H1 (cell line): ENCODE measurements at regions not wholly inside any gene's neighbourhood (a gene's known extent, or its start where the extent isn't known, plus 50 kb on each side); places are given as distances from the start of the nearest gene placed in this dataset.

Source experiments
- CTCF ChIA-PET: fragments of 300-600 bp; sonication (Branson Sonifier 250); formaldehyde crosslinking; loops from one replicate; lab custom pipeline; 2021; ENCODE audit not compliant: partially characterized antibody; lab: Charles Lee
- POLR2A ChIA-PET: fragments of 300-600 bp; sonication (Branson Sonifier 250); formaldehyde crosslinking; loops from one replicate; lab custom pipeline; 2021; ENCODE audit warnings: inconsistent platforms; ENCODE audit not compliant: partially characterized antibody; lab: Charles Lee
- DNase-seq, 2 experiments: peaks; one replicate each; pipeline versions ENCODE4 v3.0.0 to v3.0.0-alpha.2; 2010 to 2022; ENCODE audit warnings: low spot score in 2 of 2, low read depth in 1 of 2, mixed read lengths in 1 of 2
- FAIRE-seq: peaks from 2 replicates; lab custom pipeline; 2011; peaks lifted over from hg19 to GRCh38; lab: Jason Lieb, UNC
- H2AFZ ChIP-seq: 2 replicates; pipeline ENCODE4 v1.8.1; 2012; ENCODE audit warnings: low read length, inconsistent platforms
- H2AK5ac ChIP-seq: 2 replicates; pipeline ENCODE4 v1.6.1; 2013; ENCODE audit warnings: low read depth, low read length
- H2BK120ac ChIP-seq: replicated peaks from 2 replicates; pipeline ENCODE3; 2013; ENCODE audit warnings: low read depth, low read length, inconsistent platforms
- H2BK12ac ChIP-seq: 2 replicates; pipeline ENCODE4 v1.6.1; 2013; ENCODE audit warnings: low read depth, low read length
- H2BK15ac ChIP-seq: 2 replicates; pipeline ENCODE4 v1.6.1; 2013; ENCODE audit warnings: low read length
- H2BK20ac ChIP-seq: 2 replicates; pipeline ENCODE4 v1.6.1; 2013; ENCODE audit warnings: low read length
- H2BK5ac ChIP-seq: 2 replicates; pipeline ENCODE4 v1.6.1; 2013; ENCODE audit warnings: low read depth, low read length
- H3K14ac ChIP-seq: 2 replicates; pipeline ENCODE4 v1.6.1; 2013; ENCODE audit warnings: inconsistent platforms; ENCODE audit not compliant: insufficient read length
- H3K18ac ChIP-seq: 2 replicates; pipeline ENCODE4 v1.6.1; 2013; ENCODE audit warnings: low read length; ENCODE audit errors: extremely low read depth
- H3K23ac ChIP-seq: 2 replicates; pipeline ENCODE4 v1.6.1; 2013; ENCODE audit warnings: inconsistent platforms; ENCODE audit not compliant: insufficient read length
- H3K23me2 ChIP-seq: 2 replicates; pipeline ENCODE4 v1.6.1; 2013; ENCODE audit warnings: low read depth, low read length
- H3K27ac ChIP-seq: 2 replicates; pipeline ENCODE4 v1.6.1; 2011; ENCODE audit warnings: low read depth, low read length, inconsistent platforms
- H3K27me3 ChIP-seq, 4 experiments: replicated peaks in 1 of 4; 1 replicate in 1 of 4; 2 replicates in 3 of 4; pipeline versions ENCODE4 v1.6.1 to v1.8.1; 2011 to 2013; ENCODE audit warnings: low read length in 3 of 4, mild to moderate bottlenecking in 3 of 4, inconsistent platforms in 2 of 4, mixed read lengths in 2 of 4, moderate library complexity in 1 of 4; ENCODE audit not compliant: control insufficient read depth in 3 of 4, insufficient read depth in 3 of 4; ENCODE audit errors: extremely low read depth in 1 of 4
- H3K36me3 ChIP-seq, 4 experiments: 2 replicates each; pipeline versions ENCODE4 v1.6.1 to v1.8.1; 2011 to 2013; ENCODE audit warnings: mild to moderate bottlenecking in 4 of 4, low read length in 3 of 4, moderate library complexity in 2 of 4, control low read depth in 1 of 4, inconsistent platforms in 1 of 4; ENCODE audit not compliant: insufficient read depth in 4 of 4, control insufficient read depth in 2 of 4
- H3K4ac ChIP-seq: replicated peaks from 2 replicates; pipeline ENCODE3; 2013; ENCODE audit warnings: low read length, low read depth, mixed read lengths, inconsistent platforms; ENCODE audit not compliant: insufficient read length
- H3K4me1 ChIP-seq, 4 experiments: replicated peaks in 1 of 4; 1 replicate in 1 of 4; 2 replicates in 3 of 4; pipeline versions ENCODE4 v1.6.1 to v1.8.1; 2011 to 2013; ENCODE audit warnings: low read length in 3 of 4, inconsistent platforms in 2 of 4, mixed read lengths in 1 of 4; ENCODE audit not compliant: insufficient read depth in 4 of 4, control insufficient read depth in 3 of 4
- H3K4me2 ChIP-seq, 2 experiments: 2 replicates each; pipeline versions ENCODE4 v1.6.1 to v1.8.1; 2011 to 2013; ENCODE audit warnings: low read depth in 2 of 2, low read length in 2 of 2, control low read depth in 1 of 2, inconsistent platforms in 1 of 2, mild to moderate bottlenecking in 1 of 2; ENCODE audit not compliant: insufficient read depth in 1 of 2
- H3K4me3 ChIP-seq, 4 experiments: fragments of 200-600, 300-600 bp in 1 of 4; sonication (generic), shearing (Covaris generic), sonication (Bioruptor Twin) in 1 of 4; 2 replicates each; pipeline versions ENCODE4 v1.5.1 to v1.8.1; 2011 to 2016; ENCODE audit warnings: low read length in 4 of 4, low read depth in 3 of 4, control low read depth in 2 of 4, inconsistent platforms in 2 of 4, mild to moderate bottlenecking in 2 of 4, mixed read lengths in 1 of 4, moderate library complexity in 1 of 4; ENCODE audit not compliant: insufficient read depth in 2 of 4; ENCODE audit errors: extremely low read depth in 1 of 4
- H3K56ac ChIP-seq: replicated peaks from 2 replicates; pipeline ENCODE3; 2013; ENCODE audit warnings: low read depth, mild to moderate bottlenecking, mixed read lengths, low read length, inconsistent platforms; ENCODE audit not compliant: insufficient read length
- H3K79me1 ChIP-seq: 2 replicates; pipeline ENCODE4 v1.6.1; 2013; ENCODE audit warnings: low read depth, low read length, control low read depth
- H3K79me2 ChIP-seq, 2 experiments: 2 replicates each; pipeline versions ENCODE4 v1.6.1 to v1.8.1; 2012 to 2013; ENCODE audit warnings: low read length in 2 of 2, mild to moderate bottlenecking in 2 of 2, inconsistent platforms in 1 of 2; ENCODE audit not compliant: insufficient read depth in 2 of 2, control insufficient read depth in 1 of 2
- H3K9ac ChIP-seq, 4 experiments: replicated peaks in 1 of 4; 1 replicate in 1 of 4; 2 replicates in 3 of 4; pipeline versions ENCODE4 v1.6.1 to v1.8.1; 2011 to 2013; ENCODE audit warnings: low read depth in 3 of 4, low read length in 3 of 4, control low read depth in 2 of 4, mild to moderate bottlenecking in 2 of 4, moderate library complexity in 2 of 4, inconsistent platforms in 1 of 4; ENCODE audit errors: extremely low read depth in 1 of 4
- H3K9me3 ChIP-seq, 2 experiments: 2 replicates each; pipeline versions ENCODE4 v1.6.1 to v1.8.1; 2012 to 2013; ENCODE audit warnings: mild to moderate bottlenecking in 2 of 2, moderate library complexity in 2 of 2, control low read depth in 1 of 2, inconsistent platforms in 1 of 2, low read depth in 1 of 2, low read length in 1 of 2, mixed read lengths in 1 of 2; ENCODE audit not compliant: insufficient read depth in 2 of 2
- H4K20me1 ChIP-seq, 2 experiments: replicated peaks in 1 of 2; 2 replicates each; pipeline versions ENCODE3 to v1.8.1; 2011 to 2013; ENCODE audit warnings: inconsistent platforms in 2 of 2, low read length in 2 of 2, mild to moderate bottlenecking in 1 of 2; ENCODE audit not compliant: insufficient read depth in 2 of 2, control insufficient read depth in 1 of 2
- H4K5ac ChIP-seq: 2 replicates; pipeline ENCODE4 v1.6.1; 2013; ENCODE audit warnings: low read length, low read depth, mixed read lengths, inconsistent platforms; ENCODE audit not compliant: insufficient read length
- H4K8ac ChIP-seq: 2 replicates; pipeline ENCODE4 v1.8.0; 2013; ENCODE audit warnings: mild to moderate bottlenecking, moderate library complexity, low read length, inconsistent platforms; ENCODE audit not compliant: insufficient read depth; ENCODE audit errors: extremely low read depth
- H4K91ac ChIP-seq: replicated peaks from 2 replicates; pipeline ENCODE3; 2013; ENCODE audit warnings: low read length, mixed read lengths, inconsistent platforms; ENCODE audit not compliant: insufficient read length
- BACH1 ChIP-seq: IDR thresholded peaks from 2 replicates; pipeline ENCODE4 v1.6.1; 2012; ENCODE audit warnings: low read length, improper control_type of control experiment
- KDM4A ChIP-seq: IDR thresholded peaks from one replicate; pipeline ENCODE4 v1.7.1; 2012; ENCODE audit warnings: low read depth, mild to moderate bottlenecking, moderate library complexity, low read length, inconsistent platforms; ENCODE audit not compliant: severe bottlenecking
- MAFK ChIP-seq: IDR thresholded peaks from 2 replicates; pipeline ENCODE4 v1.6.1; 2012; ENCODE audit warnings: low read depth, mild to moderate bottlenecking, improper control_type of control experiment, low read length
- POU5F1 ChIP-seq: IDR thresholded peaks from 2 replicates; pipeline ENCODE4 v1.6.1; 2011; ENCODE audit warnings: low read depth, mild to moderate bottlenecking, low read length, moderate library complexity
- SAP30 ChIP-seq: fragments of 300-600 bp; sonication (generic); IDR thresholded peaks from 2 replicates; pipeline ENCODE4 v1.7.1; 2012; ENCODE audit warnings: low read length, moderate library complexity, mild to moderate bottlenecking, inconsistent platforms; ENCODE audit not compliant: insufficient read depth, insufficient replicate concordance
- SP4 ChIP-seq: IDR thresholded peaks from 2 replicates; pipeline ENCODE4 v1.6.1; 2012; ENCODE audit warnings: low read length, inconsistent platforms
- TEAD4 ChIP-seq: IDR thresholded peaks from 2 replicates; pipeline ENCODE4 v1.6.1; 2012; ENCODE audit warnings: low read depth, low read length, inconsistent platforms, mixed read lengths
- YY1 ChIP-seq: IDR thresholded peaks from 2 replicates; pipeline ENCODE4 v1.6.1; 2011; ENCODE audit warnings: low read depth, mild to moderate bottlenecking, low read length
- WGBS, 2 experiments: shearing (Covaris generic) in 1 of 2; methylation state at CpG; one replicate each; pipeline versions ENCODE4 v1.1.6 to v1.1.7; 2013 to 2015; ENCODE audit warnings: low lambda C conversion rate in 2 of 2, mixed read lengths in 2 of 2, inconsistent platforms in 1 of 2, low coverage in 1 of 2, missing lambda C conversion rate in 1 of 2; ENCODE audit not compliant: insufficient replicate concordance in 2 of 2, insufficient coverage in 1 of 2, insufficient read length in 1 of 2; ENCODE audit errors: extremely low coverage in 1 of 2, missing lambda C conversion rate in 1 of 2; 5-methylcytosine and 5-hydroxymethylcytosine counted together
- TF ChIP-seq, protein P1 (sequence below), 3 experiments: IDR thresholded peaks; 1 replicate in 2 of 3; 2 replicates in 1 of 3; pipeline versions ENCODE4 v1.5.1 to v1.6.1; 2011; ENCODE audit warnings: low read length in 3 of 3, mild to moderate bottlenecking in 3 of 3, inconsistent platforms in 2 of 3, low read depth in 1 of 3, moderate library complexity in 1 of 3; ENCODE audit not compliant: insufficient read depth in 1 of 3; ENCODE audit errors: control extremely low read depth in 1 of 3

GRCh38 chrX:46268412-46268811 is 276.8 kb downstream of the ZNF674 start:
- Histone ChIP-seq H4K5ac (no peak overlapping the region), H3K4me1 (no peaks in the 10 kb centered on the region), H2BK120ac (no peak overlapping the region), H3K9ac (no peak overlapping the region), H2BK15ac (no peak overlapping the region), H2BK5ac (no peak overlapping the region), H3K23ac (no peak overlapping the region), H3K23me2 (no peaks in the 10 kb centered on the region), H2BK12ac (no peak overlapping the region), H3K79me2 (no peaks in the 10 kb centered on the region), H2AK5ac (no peak overlapping the region), H2BK20ac (no peak overlapping the region), H4K8ac (no peak overlapping the region), H3K9me3 (no peaks in the 10 kb centered on the region), H3K79me1 (no peaks in the 10 kb centered on the region), H3K4me2 (no peak overlapping the region), H3K36me3 (no peaks in the 10 kb centered on the region), H4K20me1 (no peaks in the 10 kb centered on the region), H2AFZ (no peak overlapping the region), H3K27ac (no peak overlapping the region), H3K4me3 (no peak overlapping the region), H4K91ac (no peak overlapping the region), H3K18ac (no peak overlapping the region), H3K14ac (no peak overlapping the region), H3K56ac (no peak overlapping the region), H3K27me3 (no peaks in the 10 kb centered on the region), H3K4ac (no peak overlapping the region)
- FAIRE-seq (no peak), DNase-seq (no peak)
- no peak for TF ChIP-seq SAP30
- TF ChIP-seq YY1: no peak
- TF ChIP-seq SP4: no peak
- TF ChIP-seq POU5F1: no peak
- TF ChIP-seq MAFK: 0 out of 2 replicates have a peak, but pooled peaks have one; percentile 14
- no peak for TF ChIP-seq KDM4A
- no peak for TF ChIP-seq TEAD4
- TF ChIP-seq, protein P1, sequence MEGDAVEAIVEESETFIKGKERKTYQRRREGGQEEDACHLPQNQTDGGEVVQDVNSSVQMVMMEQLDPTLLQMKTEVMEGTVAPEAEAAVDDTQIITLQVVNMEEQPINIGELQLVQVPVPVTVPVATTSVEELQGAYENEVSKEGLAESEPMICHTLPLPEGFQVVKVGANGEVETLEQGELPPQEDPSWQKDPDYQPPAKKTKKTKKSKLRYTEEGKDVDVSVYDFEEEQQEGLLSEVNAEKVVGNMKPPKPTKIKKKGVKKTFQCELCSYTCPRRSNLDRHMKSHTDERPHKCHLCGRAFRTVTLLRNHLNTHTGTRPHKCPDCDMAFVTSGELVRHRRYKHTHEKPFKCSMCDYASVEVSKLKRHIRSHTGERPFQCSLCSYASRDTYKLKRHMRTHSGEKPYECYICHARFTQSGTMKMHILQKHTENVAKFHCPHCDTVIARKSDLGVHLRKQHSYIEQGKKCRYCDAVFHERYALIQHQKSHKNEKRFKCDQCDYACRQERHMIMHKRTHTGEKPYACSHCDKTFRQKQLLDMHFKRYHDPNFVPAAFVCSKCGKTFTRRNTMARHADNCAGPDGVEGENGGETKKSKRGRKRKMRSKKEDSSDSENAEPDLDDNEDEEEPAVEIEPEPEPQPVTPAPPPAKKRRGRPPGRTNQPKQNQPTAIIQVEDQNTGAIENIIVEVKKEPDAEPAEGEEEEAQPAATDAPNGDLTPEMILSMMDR (IDR thresholded peaks at IDR 0.05; ENCODE audit: control extremely low read depth in 1 of 3, insufficient read depth in 1 of 3, low read depth in 1 of 3, low read length in 3 of 3): no peak
- 0 out of 2 replicates have a peak, but pooled peaks have one; percentile 29 for TF ChIP-seq BACH1
- POLR2A ChIA-PET: no interaction called here
- CTCF ChIA-PET: no interaction called here
- 83% methylated on average over 1 of the region's 1 CpG; no CpG with 5 or more reads in 1 of the 2 experiments for WGBS, 2 experiments
